GM19468 (cell line): ENCODE measurements at regions not wholly inside any gene's neighbourhood (a gene's known extent, or its start where the extent isn't known, plus 50 kb on each side); places are given as distances from the start of the nearest gene placed in this dataset.

Experiments
- ATAC-seq: cut with Tn5 transposase; IDR thresholded peaks from one replicate; pipeline ENCODE4 v1.9.1; 2021; ENCODE audit warnings: mild to moderate bottlenecking, moderate library complexity, moderate number of reproducible peaks; ENCODE audit not compliant: unreplicated experiment; ENCODE audit errors: extremely low read depth

- ATAC-seq, result no peak
Observed at GRCh38 chr4:144300616-144301015, 160.1 kb upstream of the GYPA start.

GRCh38 chr4:144302704-144303536 is 162.4 kb upstream of the GYPA start:
- no peak for ATAC-seq

- ATAC-seq, result no peak
Observed at GRCh38 chr4:144304025-144304424, 163.5 kb upstream of the GYPA start.

- ATAC-seq, result no peak
Observed at GRCh38 chr4:144310535-144310934, 170.0 kb upstream of the GYPA start.

GRCh38 chr4:144313370-144313769 is 172.9 kb upstream of the GYPA start:
- no peak for ATAC-seq

- no peak for ATAC-seq
Observed at GRCh38 chr4:144316869-144317268, 176.4 kb upstream of the GYPA start.

- ATAC-seq, result no peak
Observed at GRCh38 chr4:144318797-144319196, 178.3 kb upstream of the GYPA start.

GRCh38 chr4:144336633-144337032 is 196.1 kb upstream of the GYPA start:
- ATAC-seq, result no peak

- ATAC-seq, result no peak
Observed at GRCh38 chr4:144338148-144338547, 197.6 kb upstream of the GYPA start.

- ATAC-seq, result no peak
Observed at GRCh38 chr4:144338834-144339233, 198.3 kb upstream of the GYPA start.

- ATAC-seq, result no peak
Observed at GRCh38 chr4:144340931-144341330, 200.4 kb upstream of the GYPA start.

- ATAC-seq, result no peak
Observed at GRCh38 chr4:144342949-144343760, 202.6 kb upstream of the GYPA start.

- no peak for ATAC-seq
Observed at GRCh38 chr4:144347121-144347520, 206.6 kb upstream of the GYPA start.

- no peak for ATAC-seq
Observed at GRCh38 chr4:144350706-144351105, 210.2 kb upstream of the GYPA start.

GRCh38 chr4:144351306-144351705 is 210.8 kb upstream of the GYPA start:
- no peak for ATAC-seq

GRCh38 chr4:144353292-144353691 is 212.8 kb upstream of the GYPA start:
- no peak for ATAC-seq

- peak; percentile 79 for ATAC-seq
Observed at GRCh38 chr4:144355811-144356757, 215.6 kb upstream of the GYPA start.

- no peak for ATAC-seq
Observed at GRCh38 chr4:144356941-144357381, 216.4 kb upstream of the GYPA start.

GRCh38 chr4:144357975-144358374 is 217.5 kb upstream of the GYPA start:
- no peak for ATAC-seq

- ATAC-seq, result no peak
Observed at GRCh38 chr4:144360146-144360793, 219.8 kb upstream of the GYPA start.
